Thyroid gland (tissue), 4 donors: ENCODE measurements at regions not wholly inside any gene's neighbourhood (a gene's known extent, or its start where the extent isn't known, plus 50 kb on each side); places are given as distances from the start of the nearest gene placed in this dataset.

Experiments used
- POLR2A ChIP-seq, 2 donors: fragments of 450-650 bp; IDR thresholded peaks; one replicate each; pipeline ENCODE4 v1.6.1; 2017; ENCODE audit warnings: antibody characterized with exemption in 2 of 2, mild to moderate bottlenecking in 2 of 2, moderate library complexity in 1 of 2
- TF ChIP-seq, protein P1 (sequence below), 6 experiments: fragments of 200-600 bp in 3 of 6; fragments of 450-650 bp in 3 of 6; sonication (generic) in 3 of 6; IDR thresholded peaks; one replicate each; pipeline ENCODE4 v1.5.1; 2016 to 2019; ENCODE audit warnings: antibody characterized with exemption in 6 of 6, mild to moderate bottlenecking in 2 of 6, inconsistent platforms in 1 of 6, moderate library complexity in 1 of 6

DNA sequence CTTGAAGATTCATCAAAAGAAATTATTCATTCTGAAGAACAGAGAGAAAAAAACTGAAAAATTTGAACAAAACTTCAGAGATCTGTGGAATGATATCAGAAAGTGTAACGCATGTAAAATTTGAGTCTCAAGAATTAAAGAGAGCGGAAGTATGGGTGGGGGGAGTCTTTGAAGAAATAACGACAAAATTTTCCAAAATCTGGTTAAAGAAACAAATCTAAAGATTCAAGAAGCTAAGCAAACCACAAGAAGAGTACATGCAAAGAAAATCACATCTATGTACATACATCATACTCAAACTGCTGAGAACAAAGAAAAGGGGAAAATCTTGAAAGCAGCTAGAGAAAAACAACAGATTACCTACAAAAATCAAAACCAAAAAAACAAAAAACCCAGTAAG, 149.4 kb upstream of the TBCA start:
- TF ChIP-seq POLR2A (IDR thresholded peaks at IDR 0.05) = no peak
- TF ChIP-seq, protein P1, sequence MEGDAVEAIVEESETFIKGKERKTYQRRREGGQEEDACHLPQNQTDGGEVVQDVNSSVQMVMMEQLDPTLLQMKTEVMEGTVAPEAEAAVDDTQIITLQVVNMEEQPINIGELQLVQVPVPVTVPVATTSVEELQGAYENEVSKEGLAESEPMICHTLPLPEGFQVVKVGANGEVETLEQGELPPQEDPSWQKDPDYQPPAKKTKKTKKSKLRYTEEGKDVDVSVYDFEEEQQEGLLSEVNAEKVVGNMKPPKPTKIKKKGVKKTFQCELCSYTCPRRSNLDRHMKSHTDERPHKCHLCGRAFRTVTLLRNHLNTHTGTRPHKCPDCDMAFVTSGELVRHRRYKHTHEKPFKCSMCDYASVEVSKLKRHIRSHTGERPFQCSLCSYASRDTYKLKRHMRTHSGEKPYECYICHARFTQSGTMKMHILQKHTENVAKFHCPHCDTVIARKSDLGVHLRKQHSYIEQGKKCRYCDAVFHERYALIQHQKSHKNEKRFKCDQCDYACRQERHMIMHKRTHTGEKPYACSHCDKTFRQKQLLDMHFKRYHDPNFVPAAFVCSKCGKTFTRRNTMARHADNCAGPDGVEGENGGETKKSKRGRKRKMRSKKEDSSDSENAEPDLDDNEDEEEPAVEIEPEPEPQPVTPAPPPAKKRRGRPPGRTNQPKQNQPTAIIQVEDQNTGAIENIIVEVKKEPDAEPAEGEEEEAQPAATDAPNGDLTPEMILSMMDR (IDR thresholded peaks at IDR 0.05) = no peak
